Esophagus muscularis mucosa (tissue), 3 donors: ENCODE measurements at regions not wholly inside any gene's neighbourhood (a gene's known extent, or its start where the extent isn't known, plus 50 kb on each side); places are given as distances from the start of the nearest gene placed in this dataset.

Source experiments
- CTCF ChIP-seq, 3 experiments: fragments of 200-600 bp in 2 of 3; fragments of 450-650 bp in 1 of 3; sonication (generic) in 2 of 3; IDR thresholded peaks; one replicate each; pipeline ENCODE4 v1.5.1; 2017 to 2019; ENCODE audit warnings: antibody characterized with exemption in 3 of 3, mild to moderate bottlenecking in 2 of 3, moderate library complexity in 1 of 3
- POLR2A ChIP-seq: fragments of 450-650 bp; IDR thresholded peaks from one replicate; pipeline ENCODE4 v1.6.1; 2017; ENCODE audit warnings: antibody characterized with exemption, moderate library complexity, mild to moderate bottlenecking, low read depth
- POLR2AphosphoS5 ChIP-seq, 2 donors: sonication (generic); formaldehyde crosslinking; IDR thresholded peaks; one replicate each; pipeline ENCODE4 v1.6.1; 2017; ENCODE audit warnings: antibody characterized with exemption in 2 of 2

GRCh38 chr6:84556541-84557335 lies 207.7 kb downstream of the TBX18 start:
- TF ChIP-seq CTCF (IDR thresholded peaks at IDR 0.05) (no peak), POLR2A (no peak), POLR2AphosphoS5 (IDR thresholded peaks at IDR 0.05) (no peak)
